Lower leg skin (tissue), 4 donors: ENCODE measurements at regions not wholly inside any gene's neighbourhood (a gene's known extent, or its start where the extent isn't known, plus 50 kb on each side); places are given as distances from the start of the nearest gene placed in this dataset.

Source experiments
- DNase-seq, 2 donors: peaks; one replicate each; pipeline ENCODE4 v3.0.0-alpha.2; 2019; ENCODE audit warnings: low spot score in 2 of 2
- H3K4me3 ChIP-seq: fragments of 200-600 bp; sonication (generic); 2 replicates; pipeline ENCODE4 v1.5.1; 2017; ENCODE audit warnings: mild to moderate bottlenecking, low read depth; ENCODE audit not compliant: poor library complexity, severe bottlenecking
- CTCF ChIP-seq, 3 donors: fragments of 450-650 bp; IDR thresholded peaks; one replicate each; pipeline ENCODE4 v1.5.1; 2016; ENCODE audit warnings: antibody characterized with exemption in 3 of 3, mild to moderate bottlenecking in 3 of 3, moderate library complexity in 2 of 3
- POLR2A ChIP-seq, 2 donors: fragments of 450-650 bp; IDR thresholded peaks; one replicate each; pipeline ENCODE4 v1.6.1; 2016 to 2017; ENCODE audit warnings: antibody characterized with exemption in 2 of 2, mild to moderate bottlenecking in 1 of 2, moderate library complexity in 1 of 2
- WGBS, 2 donors: methylation state at CpG; one replicate each; pipeline ENCODE4 v1.1.5; 2018; 5-methylcytosine and 5-hydroxymethylcytosine counted together
- intact Hi-C: fragments of 100-400 bp; cut with DNase I; formaldehyde crosslinking; loops from one replicate; pipeline ENCODE4 v1.15.0; 2023; ENCODE audit warnings: low total_unique reads

- no peak for DNase-seq
- 82 to 93% methylated on average over 4 of the region's 4 CpGs for WGBS, 2 donors
Observed at GRCh38 chr4:187251896-187252295, 528.2 kb upstream of the FAT1 start.

GRCh38 chr4:187256897-187257296, 533.2 kb upstream of the FAT1 start:
- TF ChIP-seq POLR2A (IDR thresholded peaks at IDR 0.05): no peak
- no peak for TF ChIP-seq CTCF (IDR thresholded peaks at IDR 0.05)
- no peak overlapping the region for H3K4me3 ChIP-seq
- WGBS, 2 donors: 66 to 71% methylated on average over 6 of the region's 6 CpGs
- intact Hi-C loops: no loop called here
- DNase-seq: no peak

More at GRCh38 chr4:187251896-187252295, 528.2 kb upstream of the FAT1 start:
- H3K4me3 ChIP-seq: no peak overlapping the region
- intact Hi-C loops: no loop called here
- TF ChIP-seq POLR2A (IDR thresholded peaks at IDR 0.05): no peak
- TF ChIP-seq CTCF (IDR thresholded peaks at IDR 0.05): no peak

GRCh38 chr4:187258651-187259401, 535.2 kb upstream of the FAT1 start:
- no peak overlapping the region for H3K4me3 ChIP-seq
- TF ChIP-seq CTCF (IDR thresholded peaks at IDR 0.05) (no peak), POLR2A (IDR thresholded peaks at IDR 0.05) (no peak)
- DNase-seq: no peak
- intact Hi-C loops: no loop called here
- WGBS, 2 donors: 41 to 42% methylated on average over 7 of the region's 7 CpGs

GRCh38 chr4:187268940-187269339, 545.3 kb upstream of the FAT1 start:
- TF ChIP-seq POLR2A (IDR thresholded peaks at IDR 0.05) (no peak), CTCF (IDR thresholded peaks at IDR 0.05) (no peak)
- DNase-seq: no peak
- intact Hi-C loops: loop anchor here (5.0 kb wide), 1 partner anchor 1468 kb away; no protein-coding TSS in a partner anchor
- no peak overlapping the region for H3K4me3 ChIP-seq
- WGBS, 2 donors: 45 to 46% methylated on average over 2 of the region's 2 CpGs

- intact Hi-C loops: no loop called here
- no peak overlapping the region for H3K4me3 ChIP-seq
- no peak for DNase-seq
- no peak for TF ChIP-seq POLR2A (IDR thresholded peaks at IDR 0.05)
- no peak for TF ChIP-seq CTCF (IDR thresholded peaks at IDR 0.05)
- WGBS, 2 donors: 32 to 35% methylated on average over 3 of the region's 3 CpGs
Observed at GRCh38 chr4:187270154-187270553, 546.5 kb upstream of the FAT1 start.

GRCh38 chr4:187271848-187272247, 548.2 kb upstream of the FAT1 start:
- intact Hi-C loops: no loop called here
- WGBS, 2 donors: 87 to 96% methylated on average over 2 of the region's 2 CpGs
- DNase-seq: no peak
- H3K4me3 ChIP-seq: no peak overlapping the region
- TF ChIP-seq POLR2A (IDR thresholded peaks at IDR 0.05) (no peak), CTCF (IDR thresholded peaks at IDR 0.05) (no peak)
